Stromal cell of bone marrow (primary cell): ENCODE measurements at regions not wholly inside any gene's neighbourhood (a gene's known extent, or its start where the extent isn't known, plus 50 kb on each side); places are given as distances from the start of the nearest gene placed in this dataset.

Source experiments
- DNase-seq: peaks from one replicate; pipeline ENCODE4 v3.0.0-alpha.2; 2012; ENCODE audit warnings: low read depth

DNA sequence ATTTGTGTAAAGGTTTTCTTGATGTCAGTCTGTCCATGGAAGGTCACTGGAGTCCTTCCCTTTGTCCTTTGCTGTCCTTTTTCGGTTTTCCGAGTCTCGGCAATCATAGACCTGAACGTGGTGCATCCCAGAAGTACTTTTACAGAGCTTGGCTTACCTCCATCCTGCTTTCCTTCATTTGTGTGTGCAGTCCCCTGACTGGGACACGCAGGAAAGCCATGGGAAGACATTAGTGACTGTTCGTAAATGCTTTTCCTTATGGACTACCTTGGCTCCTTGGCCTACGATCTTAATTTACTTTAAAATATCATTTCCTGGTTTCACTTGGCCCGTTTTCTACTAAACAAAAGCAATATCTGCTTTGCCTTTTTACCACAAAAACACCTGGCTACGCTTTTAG lies 328.4 kb upstream of the RARB start:
- DNase-seq, result no peak

DNA sequence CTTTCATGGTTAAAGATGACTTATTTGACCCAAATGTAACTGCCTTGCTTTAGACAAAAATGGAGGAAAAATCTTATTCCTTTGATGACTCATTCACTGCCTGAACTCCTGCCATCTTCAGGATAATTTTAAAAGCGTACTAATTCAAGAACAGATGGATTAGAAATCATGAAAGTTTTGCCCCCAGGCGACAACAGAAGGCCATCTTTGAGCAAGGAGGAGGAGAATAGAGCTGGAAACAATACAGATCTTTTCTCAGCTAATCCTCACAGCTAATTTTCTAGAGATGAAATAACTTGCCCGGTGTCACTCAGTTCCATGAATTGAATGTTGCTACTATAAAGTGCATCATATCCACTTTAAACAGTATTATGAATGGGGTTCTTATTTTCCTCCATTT lies 324.7 kb upstream of the RARB start:
- DNase-seq, result no peak

DNA sequence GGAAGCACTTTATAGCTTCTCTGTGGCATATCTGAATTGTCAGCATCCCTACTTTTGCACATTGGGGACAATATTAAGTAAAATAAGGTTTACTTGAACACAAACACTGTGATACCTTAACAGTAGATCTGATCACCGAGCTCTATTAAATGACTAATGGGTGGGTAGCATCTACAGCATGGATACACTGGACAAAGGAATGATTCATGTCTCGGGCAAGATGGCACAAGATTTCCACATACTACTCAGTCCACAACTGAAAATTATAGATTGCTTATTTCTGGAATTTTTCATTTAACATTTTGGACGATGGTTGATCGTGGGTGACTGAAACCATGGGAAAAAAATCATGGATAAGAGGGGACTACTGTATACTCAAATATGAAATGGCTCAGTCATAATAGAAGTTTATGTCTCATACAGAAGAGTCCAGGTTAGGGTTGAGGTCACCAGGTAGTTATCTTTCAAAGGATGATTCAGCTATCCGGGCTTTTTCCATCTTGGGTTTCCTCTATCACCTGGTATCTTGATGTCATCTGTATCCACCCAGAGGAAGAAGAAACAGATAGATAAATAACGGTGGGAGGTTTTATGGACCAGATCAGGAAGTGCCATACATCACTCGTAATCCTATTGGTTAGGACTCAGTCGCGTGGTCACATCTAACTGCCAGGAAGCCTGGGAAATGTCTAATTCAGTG lies 320.0 kb upstream of the RARB start:
- DNase-seq, result no peak

DNA sequence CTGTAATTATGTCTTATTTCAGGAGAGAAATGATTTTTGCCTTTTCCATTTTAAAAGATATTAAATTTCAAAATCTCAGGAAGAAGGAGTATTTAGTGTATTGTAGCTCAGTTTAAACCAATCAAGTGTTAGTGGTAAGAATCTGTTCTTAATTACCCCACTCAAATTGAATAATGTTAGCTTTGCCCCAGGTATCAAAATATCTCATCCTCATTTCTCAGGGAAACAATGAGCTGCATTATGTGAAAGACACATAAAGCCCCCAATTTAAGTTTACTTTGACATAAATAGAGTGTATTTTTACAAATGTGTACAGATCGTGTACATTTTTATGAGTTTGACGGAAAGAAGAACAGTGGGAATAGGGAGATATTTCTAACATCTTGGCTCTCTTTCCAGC lies 317.4 kb upstream of the RARB start:
- no peak for DNase-seq

DNA sequence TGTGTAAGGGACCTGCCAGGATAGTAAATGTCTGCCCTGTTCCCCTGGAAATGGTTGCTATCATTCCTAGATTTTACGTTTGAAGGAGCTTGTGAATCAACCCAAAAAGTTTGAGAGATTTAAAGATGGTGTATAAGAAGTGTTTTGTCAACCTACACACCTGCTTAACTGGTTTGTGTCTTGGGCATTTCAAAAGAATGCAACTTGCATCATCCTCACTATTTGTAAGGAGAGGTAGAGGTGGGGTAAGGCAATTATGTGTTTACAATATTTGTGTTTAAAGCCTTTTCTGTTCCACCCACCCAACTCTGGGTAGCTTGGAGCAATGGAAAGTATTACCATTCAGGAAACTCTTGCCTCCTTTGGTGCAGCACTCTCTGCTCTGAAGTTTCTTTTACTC lies 314.2 kb upstream of the RARB start:
- no peak for DNase-seq

DNA sequence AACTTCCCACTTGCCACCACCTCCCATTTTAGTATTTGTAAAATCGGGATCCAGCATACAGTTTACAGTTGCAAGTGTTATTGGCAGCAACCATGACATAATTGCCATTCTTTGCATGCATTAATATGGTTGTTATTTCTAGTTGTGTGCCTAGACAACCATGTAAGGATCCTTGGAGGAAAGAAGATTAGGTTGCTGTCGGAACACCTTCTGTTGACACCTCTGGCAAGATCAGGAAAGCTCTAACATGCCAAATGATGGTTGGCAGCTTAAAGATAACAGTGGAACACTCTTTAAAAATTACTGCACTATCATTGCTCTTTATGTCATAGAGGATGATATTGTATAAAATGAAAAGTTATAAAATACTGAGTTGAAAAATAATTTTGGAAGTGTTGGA lies 313.5 kb upstream of the RARB start:
- DNase-seq, result no peak

DNA sequence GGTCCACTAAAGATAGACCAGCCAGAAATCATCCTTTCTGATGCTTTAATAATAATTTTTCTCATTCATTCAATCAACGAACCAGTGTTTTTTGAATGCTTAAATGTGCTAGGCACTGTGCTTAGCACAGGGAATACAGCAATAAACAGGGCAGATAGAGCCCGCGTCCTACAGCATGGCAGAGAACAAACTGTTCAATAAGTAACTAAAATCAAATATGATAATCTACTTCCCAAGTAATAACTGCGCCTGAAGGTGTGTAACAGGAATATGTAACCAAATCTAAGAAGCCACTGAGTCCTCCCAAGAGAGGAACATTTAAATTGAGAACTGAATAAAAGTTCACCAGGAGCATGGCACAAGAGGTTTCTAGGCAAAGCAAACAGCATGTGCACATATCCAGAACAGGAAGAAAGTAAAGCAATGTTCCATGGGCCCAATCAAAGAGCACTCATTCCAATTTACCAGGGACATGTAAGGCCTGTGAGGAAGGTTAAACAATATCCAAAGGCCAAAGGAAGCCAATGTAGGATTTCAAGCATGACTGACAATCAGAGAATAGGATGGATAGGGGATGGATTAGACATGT lies 311.0 kb upstream of the RARB start:
- DNase-seq, result no peak

DNA sequence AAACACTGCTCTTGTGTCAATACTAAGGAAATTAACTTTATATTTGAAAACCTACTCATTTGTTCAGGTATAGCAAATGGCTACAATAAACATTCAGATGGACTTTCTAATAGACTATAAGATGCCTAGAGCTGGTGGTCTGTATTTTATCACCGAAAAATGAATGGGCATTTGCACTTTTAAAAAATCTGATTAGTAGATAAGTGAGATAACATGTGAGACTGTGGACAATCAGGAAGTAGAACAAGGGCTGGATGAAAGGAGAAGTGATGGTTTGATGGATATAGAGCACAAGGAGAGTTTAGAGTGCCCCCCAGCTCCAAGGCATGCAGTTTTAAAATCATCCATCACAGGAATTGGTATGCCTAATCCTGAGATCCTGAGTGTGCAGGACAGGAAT lies 308.4 kb upstream of the RARB start:
- no peak for DNase-seq

DNA sequence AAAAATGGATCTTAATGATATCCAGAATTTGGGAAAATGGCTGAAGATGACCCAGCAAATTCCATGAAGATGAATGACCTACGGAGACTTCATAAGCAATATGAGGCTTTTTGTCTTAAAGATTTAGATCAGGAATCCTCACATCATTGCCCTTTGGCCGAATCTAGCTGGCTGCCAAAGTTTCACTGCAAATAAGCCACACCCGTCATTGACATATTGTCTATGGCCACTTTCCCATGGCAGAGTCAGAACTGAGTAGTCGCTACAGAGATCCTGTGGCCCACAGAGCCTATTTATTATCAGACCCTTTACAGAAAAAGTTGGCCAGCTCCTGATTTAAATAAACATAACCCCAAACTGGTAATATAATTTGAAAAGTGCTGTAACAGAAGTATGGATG lies 307.4 kb upstream of the RARB start:
- peak; percentile 2 for DNase-seq

DNA sequence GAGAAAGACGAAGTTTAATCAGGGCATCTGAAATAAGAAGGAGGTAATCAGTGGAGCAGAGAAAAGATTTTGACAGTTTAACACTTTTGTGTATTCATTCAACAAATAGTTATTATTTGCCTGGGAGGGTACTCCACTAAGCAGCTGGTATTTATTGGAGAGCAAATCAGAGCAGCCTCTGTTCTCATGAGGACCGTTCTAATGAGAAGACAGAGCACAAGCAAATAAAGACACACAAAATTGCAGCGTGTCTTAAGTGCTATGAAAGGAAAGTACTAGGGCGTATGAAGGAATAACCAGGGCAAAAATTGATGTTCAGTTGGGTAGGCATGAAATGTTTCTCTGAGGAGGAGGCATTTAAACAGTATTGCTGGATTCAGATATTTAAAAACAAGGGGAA lies 302.9 kb upstream of the RARB start:
- DNase-seq, result no peak

DNA sequence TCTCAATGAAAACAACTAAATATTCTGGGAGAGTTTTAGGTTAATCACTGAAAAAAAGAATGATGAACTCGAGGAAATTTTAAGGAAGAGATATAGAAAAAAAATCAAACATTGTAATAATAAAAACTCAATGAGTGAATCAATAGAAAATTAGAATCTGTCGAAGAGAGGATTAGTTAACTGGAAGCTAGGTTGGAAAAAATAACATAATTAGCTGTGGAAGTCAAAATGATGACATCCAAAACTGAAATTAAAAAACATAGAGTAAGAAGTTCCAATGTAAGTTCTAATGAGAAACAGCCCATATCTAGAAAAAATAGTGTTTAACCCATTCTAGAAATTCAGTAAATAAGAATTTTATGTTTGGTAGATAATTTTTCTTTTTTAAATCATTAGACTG lies 299.3 kb upstream of the RARB start:
- no peak for DNase-seq

DNA sequence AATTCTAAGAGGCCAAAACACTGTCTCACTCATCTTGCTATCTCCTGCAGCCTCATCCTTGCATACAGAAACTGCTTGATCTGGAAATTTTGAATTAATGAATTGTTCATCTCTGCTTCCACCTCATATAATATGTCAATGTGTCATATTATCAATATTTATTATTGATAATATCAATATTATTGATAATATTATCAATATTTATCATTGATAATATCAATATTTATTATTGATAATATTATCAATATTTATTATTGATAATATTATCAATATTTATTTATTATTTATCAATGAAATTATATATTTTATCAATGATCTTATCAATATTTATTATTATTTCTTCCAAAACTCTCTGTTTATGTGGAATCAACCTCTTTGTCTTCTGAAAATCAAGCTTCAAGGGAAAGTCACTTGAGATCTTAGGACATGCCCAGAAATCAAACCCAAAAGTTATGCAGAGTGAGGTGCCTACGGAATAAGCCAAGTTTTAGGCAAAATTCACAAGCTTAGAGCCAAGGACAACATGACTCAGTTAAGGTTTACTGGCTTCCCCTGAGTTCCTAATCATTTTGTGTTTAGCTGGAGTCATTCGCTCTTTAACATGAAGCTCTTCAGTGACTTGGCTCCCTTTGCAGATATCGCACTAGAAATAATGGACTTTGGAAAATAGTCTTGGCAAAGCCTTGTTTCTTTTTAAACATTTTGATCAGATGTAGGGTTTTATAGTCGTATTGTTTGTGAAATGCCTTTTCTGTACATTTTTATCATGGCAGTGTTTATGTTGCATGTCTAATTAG lies 297.1 kb upstream of the RARB start:
- no peak for DNase-seq

DNA sequence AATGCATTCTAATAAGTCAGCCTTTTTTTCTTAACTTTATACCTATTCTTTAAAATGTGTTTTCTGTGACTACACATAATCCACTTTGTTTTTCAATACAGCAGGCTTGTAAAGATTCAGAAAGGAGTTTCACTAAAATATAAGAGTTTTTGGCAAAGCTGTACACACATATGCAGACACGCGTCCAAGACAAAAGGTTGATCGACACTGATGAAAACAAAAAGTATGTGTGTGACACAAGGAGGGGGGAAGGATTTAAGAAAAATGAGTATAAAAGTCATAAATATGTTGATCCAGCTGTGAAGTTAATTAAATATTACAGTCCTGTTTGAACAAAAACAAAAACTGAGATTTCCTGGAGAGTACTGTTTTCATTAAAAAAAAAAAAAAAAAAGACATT lies 294.5 kb upstream of the RARB start:
- DNase-seq, result no peak

DNA sequence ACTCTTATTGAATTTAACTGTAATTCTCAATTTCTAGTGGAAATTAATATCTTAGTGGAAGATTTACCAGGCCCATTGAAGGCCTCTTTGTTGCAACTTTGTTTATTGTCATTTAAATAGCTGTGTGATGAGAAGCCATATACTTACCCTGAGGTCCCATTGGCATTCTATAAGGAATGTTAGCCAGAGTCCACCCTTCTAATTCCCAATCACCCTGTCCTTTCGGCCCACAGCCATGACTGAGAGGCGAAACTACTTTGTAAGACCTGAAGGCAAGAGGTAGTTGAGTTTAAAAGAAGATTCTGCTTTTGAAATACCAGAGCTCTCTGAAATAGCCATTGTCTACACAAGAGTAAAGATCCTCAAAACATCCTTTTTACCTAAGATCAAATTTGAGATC lies 290.5 kb upstream of the RARB start:
- no peak for DNase-seq

DNA sequence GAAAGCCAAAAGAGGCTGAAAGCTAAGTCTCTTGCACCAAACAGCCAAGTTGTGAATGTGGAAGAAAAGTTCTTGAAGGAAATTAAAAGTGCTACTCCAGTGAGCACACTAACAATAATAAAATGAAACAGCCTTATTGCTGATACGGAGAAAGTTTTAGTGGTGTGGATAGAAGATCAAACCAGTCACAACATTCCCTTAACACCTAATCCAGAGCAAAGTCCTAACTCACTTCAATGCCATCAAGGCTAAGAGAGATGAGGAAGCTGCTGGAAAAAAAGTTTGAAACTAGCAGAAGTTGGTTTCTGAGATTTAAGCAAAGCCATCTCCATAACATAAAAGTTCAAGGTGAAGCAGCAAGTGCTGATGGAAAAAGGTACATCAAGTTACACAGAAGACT lies 288.8 kb upstream of the RARB start:
- DNase-seq, result no peak

DNA sequence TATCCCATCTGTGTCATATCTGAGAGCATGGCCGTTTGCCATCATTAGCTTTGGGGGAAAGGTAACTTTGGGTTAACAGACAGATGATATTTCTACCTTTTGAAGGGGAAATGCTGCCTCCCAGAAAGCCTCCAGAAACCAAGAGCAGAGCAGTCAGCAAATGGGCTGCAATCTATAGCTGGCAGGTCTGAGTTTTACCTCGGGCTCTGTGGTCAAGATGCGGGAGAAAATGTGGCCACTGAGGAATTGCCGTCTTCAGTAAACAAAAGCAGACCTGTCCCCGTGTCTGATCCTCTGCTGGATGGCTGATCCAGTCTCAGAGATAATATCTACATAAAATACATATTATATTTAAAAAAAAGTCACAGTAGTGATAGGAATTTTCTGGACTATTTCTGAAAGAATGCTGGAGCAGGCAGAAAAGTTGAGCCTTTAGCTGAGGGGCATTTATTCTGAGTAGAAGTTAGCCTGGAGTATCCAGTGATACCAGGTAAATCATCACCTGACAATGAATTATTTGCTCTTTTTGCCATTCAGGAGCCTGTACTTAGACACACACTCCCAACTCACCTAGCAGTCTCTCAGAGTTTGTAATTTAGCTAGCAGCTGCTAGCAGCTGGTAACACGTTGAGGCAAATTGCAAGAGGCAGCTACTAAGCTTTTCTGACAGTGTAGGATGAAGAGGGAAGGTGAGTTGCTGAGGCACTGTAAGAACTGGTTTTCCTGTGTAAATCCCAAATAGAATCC lies 285.3 kb upstream of the RARB start:
- no peak for DNase-seq

DNA sequence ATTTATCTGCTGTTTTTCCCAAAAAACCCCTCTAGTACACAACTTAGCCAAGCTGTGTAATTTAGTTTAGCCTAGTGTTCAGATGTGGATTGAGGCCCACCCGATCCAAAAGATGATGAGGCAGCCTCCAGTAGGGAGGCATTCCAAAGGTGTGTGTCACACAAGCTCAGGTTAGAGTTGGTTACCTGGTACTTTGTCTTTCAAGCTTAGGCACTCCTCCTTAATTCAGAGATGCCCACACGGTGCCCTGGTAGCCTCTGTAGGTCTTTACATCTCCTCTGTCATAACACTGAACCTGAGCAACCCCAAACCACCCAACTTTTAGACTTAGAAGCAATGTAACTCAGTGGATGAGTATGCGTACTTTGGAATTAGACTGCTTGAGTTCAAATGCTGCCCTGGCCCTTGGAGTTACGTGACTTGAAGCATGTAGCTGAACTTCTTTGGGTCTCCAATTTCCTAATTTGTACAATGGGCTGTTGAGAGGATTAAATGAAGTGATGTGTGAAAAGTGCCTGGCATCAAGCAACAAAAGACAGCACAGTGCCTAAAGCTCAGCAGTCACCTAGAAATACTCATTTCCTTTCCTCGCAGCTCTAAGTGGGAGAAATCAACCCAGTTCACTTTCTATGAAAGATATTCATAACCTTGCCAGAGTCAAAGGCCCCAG lies 284.6 kb upstream of the RARB start:
- DNase-seq, result no peak

DNA sequence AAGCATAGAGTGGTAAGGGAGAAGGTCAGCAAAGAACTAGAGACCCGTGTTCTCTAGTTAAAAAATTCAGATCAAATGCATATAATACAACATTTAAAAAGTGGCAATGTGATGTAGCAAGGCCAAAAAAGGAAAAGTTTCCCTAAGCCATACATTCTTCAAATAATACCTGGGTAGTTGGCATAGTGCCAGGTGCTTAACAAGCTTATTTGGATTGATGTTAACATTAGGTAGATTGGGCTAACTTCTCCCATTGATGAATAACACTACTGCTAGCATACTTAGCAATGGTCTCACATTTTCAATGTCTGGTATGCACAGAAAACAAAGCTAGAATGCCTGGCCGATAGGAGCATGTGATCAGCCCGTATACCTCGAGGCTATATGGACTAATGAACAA lies 283.6 kb upstream of the RARB start:
- DNase-seq, result no peak

DNA sequence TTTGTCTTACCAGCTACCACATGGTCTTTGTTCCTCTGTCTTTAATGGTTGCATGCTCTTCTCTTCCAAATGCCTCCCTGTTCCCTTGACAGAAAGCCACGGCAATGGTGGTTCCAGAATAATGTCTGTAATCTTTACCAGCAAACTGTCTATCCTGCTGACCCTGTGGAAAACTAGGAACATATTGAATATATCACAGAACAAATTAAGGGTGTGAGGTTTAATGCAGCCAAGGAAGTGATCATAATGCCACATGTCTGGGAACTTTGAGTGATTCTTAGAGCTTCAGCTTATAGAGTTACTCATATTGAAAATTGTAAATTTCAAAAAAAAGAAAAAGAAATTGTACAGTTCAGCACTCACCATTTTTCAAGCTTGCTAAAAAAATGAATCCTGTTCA lies 282.9 kb upstream of the RARB start:
- no peak for DNase-seq

DNA sequence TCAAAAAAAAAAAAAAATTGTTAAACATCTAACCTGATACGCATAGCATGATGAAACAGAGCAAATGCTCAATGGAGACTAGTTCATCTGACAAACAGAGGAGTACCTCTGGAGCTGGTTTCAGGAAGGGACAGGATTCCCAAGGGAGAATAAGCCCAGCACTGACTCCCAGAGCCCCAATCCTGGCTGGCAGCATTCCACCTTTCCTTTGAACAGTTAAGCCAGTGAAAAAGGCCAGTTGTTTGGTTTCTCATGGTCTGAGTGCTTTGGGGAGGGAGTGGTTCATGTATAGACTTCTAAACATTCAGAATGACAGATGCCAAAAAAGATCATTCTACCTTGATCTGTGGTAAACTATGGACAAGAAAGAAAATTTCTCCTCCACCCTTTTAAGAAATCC lies 277.9 kb upstream of the RARB start:
- no peak for DNase-seq

DNA sequence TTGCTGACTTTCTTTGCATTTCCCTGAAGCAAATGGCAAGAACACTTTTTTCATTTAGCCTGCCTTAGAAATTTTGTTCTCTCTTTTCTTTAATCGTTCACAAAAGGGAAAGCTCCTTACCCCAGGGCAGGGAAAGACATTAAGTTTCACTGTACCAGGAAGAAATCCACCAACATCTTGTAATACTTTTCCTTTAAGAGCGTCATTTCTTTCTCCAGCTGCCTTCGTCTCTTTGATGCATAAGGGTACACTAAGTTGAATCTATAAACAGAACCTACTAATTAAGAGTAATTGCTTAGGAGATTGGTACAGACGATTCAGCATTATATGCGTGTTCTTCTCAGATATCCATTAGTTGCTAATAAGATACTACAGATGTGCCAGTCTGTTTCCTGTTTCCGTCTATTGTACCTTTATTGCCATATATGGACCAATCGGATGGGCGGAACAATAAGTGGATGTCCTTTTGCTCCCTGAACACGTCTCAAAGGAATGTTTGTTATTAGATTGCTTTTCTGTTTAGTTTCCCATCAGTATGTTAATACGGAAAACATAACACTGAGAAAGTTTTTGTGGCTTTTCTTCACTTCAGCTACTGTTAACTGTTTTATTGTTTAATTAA lies 276.7 kb upstream of the RARB start:
- DNase-seq, result no peak

DNA sequence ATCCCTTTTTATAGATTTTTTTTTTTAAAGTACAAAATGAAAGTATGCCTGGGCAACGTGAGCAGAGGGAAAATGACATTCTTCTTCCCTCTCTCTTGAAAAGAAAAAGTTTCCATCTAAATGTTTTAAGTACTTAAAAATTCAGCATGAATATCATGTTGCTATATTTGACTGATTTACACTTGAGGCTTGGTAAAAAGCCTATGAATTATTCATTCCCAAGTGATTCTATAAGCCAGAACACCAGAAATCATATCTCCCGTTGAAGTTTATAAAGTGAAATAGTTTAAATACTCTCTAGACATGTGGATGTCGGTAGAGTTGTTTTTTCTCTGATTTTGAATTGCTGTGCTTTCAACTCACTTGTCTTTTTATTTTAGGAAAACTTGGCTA lies 276.2 kb upstream of the RARB start:
- DNase-seq, result no peak
